Right forelimb (tissue), 1 donor: ENCODE measurements at regions not wholly inside any gene's neighbourhood (a gene's known extent, or its start where the extent isn't known, plus 50 kb on each side); places are given as distances from the start of the nearest gene placed in this dataset.
"Not testable (repeated sequence)": the region's sequence is repeated elsewhere in the genome, so short reads cannot be mapped to it uniquely, and the experiment has no call there.

Experiments used
- DNase-seq: peaks from one replicate; pipeline ENCODE4 v3.0.0-alpha.2; 2018

DNA sequence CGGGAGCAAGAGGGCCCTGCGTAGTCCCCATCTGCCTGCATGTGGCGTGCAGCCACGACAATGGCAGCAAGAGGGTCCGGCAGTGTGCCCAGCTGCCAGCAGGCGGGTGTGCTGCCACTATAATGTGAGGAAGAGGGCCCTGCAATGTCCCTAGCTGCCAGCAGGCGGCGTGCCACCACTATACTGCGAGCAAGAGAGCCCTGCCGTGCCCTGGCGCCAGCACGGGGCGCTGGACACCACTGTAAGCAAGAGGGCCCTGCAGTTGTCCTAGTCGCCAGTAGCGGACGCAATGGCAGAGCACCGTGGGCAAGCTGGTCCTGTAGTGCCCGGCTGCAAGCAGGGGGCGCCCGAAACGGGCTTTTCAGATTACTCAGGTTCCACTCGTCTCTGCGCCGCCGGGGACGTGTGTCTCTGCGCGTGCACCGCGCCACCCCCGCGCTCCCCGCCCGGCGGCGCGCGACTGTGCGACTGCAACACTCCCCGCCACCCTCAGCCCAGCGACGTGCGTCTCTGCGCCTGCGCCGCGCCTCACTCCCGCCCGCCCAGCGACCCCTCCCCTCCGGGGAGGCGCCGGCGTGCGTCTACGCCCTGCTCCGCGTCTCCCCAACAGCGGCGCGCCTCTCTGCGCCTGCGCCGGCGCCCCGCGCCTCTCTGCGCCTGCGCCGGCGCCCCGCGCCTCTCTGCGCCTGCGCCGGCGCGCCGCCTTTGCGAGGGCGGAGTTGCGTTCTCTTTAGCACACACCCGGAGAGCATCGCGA lies 159.4 kb upstream of the FRG2B start:
- peak; percentile 15 for DNase-seq

DNA sequence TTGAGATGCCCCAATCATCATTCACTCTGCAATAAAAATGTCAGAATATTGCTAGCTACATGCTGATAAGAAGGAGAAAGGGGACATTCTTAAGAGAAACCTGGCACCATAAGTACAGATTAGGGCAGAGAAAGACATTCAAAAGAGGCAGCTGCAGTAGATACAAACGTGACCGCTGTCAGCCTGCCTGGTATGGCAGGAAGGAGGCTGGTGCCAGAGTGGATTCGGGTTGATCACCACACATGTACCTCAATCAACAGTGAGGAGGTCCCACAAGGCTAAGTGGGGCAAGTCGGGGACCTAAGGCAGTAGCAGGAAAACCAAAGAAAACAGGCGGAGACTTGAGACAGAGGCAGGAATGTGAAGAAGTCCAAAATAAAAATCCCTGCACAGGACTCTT lies 158.6 kb upstream of the FRG2B start:
- DNase-seq = not testable (repeated sequence)

DNA sequence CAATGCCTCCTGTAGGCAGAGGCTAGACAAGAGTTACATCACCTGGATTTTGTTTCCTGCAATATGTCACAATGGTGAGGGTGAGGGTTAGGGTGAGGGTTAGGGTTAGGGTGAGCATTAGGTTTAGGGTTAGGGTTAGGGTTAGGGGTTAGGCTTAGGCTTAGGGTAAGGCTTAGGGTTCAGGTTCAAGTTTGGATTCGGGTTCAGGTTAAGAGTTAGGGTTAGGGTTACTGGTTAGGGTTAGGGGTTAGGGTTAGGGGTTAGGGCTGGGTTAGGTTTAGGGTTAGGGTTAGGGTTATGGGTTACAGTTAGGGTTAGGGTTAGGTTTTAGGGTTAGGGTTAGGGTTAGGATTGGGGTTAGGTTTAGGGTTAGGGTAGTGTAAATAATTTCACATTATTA lies 138.7 kb upstream of the FRG2B start:
- DNase-seq = not testable (repeated sequence)

DNA sequence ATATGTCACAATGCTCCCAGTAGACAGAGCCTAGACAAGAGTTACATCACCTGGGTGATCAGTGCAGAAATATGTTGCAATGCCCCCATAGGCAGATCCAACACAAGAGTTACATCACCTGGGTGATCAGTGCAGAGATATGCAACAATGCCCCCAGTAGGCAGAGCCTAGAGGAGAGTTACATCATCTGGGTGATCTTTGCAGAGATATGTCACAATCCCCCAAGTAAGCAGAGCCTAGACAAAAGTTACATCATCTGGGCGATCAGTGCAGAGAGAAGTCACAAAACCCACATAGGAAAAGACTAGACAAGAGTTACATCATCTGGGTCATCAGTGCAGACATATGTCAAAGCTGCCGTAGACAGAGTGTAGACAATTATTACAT lies 138.2 kb upstream of the FRG2B start:
- DNase-seq = not testable (repeated sequence)

DNA sequence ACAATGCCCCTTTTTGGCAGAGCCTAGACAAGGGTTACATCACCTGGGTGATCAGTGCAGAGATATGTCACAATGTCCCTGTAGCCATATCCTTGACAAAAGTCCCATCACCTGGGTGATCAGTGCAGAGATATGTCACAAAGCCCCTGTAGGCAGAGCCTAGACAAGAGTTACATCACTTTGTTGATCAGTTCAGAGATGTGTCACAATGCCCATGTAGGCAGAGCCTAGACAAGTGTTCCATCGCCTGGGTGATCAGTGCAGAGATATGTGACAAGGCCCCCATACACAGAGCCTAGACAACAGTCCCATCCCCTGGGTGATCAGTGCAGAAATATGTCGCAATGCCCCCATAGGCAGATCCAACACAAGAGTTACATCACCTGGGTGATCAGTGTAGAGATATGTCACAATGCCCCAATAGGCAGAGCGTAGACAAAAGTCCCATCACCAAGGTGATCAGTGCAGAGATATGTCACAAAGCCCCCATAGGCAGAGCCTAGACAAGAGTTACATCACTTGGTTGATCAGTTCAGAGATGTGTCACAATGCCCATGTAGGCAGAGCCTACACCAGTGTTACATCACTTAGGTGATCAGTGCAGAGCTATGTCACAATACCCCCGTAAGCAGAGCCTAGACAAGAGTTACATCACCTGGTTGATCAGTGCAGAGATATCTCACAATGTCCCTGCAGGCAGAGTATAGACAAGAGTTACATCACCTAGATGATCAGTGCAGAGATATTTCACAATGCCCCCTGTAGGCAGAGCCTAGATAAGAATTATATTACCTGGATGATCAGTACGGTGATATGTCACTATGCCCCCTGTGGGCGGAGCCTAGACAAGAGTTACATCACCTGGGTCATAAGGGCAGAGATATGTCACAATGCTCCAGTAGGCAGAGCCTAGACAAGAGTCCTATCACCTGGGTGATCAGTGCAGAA lies 137.6 kb upstream of the FRG2B start:
- DNase-seq = not testable (repeated sequence)

DNA sequence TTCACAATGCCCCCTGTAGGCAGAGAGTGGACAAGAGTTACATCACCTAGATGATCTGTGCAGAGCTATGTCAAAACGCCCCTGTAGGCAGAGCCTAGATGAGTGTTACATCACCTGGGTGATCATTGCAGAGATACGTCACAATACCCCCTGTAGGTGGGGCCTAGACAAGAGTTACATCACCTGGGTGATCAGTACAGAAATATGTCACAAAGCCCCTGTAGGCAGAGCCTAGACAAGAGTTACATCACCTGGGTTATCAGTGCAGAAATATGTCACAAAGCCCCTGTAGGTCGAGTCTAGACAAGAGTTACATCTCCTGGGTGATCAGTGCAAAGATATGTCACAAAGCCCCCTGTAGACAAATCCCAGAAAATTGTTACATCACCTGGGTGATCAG lies 136.6 kb upstream of the FRG2B start:
- DNase-seq = not testable (repeated sequence)

DNA sequence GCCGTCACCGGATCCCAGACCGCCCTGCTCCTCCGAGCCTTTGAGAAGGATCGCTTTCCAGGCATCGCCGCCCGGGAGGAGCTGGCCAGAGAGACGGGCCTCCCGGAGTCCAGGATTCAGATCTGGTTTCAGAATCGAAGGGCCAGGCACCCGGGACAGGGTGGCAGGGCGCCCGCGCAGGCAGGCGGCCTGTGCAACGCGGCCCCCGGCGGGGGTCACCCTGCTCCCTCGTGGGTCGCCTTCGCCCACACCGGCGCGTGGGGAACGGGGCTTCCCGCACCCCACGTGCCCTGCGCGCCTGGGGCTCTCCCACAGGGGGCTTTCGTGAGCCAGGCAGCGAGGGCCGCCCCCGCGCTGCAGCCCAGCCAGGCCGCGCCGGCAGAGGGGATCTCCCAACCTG lies 127.0 kb upstream of the FRG2B start:
- DNase-seq = not testable (repeated sequence)
